ENCODE measurements at regions not wholly inside any gene's neighbourhood (a gene's known extent, or its start where the extent isn't known, plus 50 kb on each side); places are given as distances from the start of the nearest gene placed in this dataset.
"Not testable (repeated sequence)": the region's sequence is repeated elsewhere in the genome, so short reads cannot be mapped to it uniquely, and the experiment has no call there.

GRCh38 chr2:184993746-184994145, 395.4 kb downstream of the ZNF804A start:
- TF ChIP-seq CTCF (conservative IDR thresholded peaks at IDR 0.05; ENCODE audit: low read length): no peak
- no peak overlapping the region for H3K4me3 ChIP-seq (ENCODE audit: low read length)
- DNase-seq (ENCODE audit: low read depth): no peak

GRCh38 chr2:185006481-185006880, 408.2 kb downstream of the ZNF804A start:
- H3K4me3 ChIP-seq (ENCODE audit: low read length): no peak overlapping the region
- no peak for TF ChIP-seq CTCF (conservative IDR thresholded peaks at IDR 0.05; ENCODE audit: low read length)
- no peak for DNase-seq (ENCODE audit: low read depth)

DNA sequence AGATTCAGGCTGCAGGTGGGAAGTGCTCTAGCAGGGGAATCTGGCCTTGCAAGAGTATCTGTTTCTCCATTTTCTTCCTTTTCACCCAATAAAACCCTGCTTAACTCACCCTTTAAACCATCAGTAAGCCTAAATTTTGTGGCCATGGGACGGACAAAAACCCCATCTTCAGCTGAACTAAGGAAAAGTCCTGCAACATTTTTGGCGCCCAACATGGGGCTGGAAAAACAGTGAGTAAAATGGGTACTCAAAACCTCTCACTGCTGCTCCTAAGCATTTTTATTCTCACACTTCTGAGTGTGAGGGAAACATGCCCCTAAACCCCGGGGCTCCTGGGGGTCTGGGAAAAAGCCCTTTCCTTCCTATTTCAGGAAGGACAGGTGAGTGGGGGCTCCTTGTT, 414.3 kb downstream of the ZNF804A start:
- no peak overlapping the region for H3K4me3 ChIP-seq (ENCODE audit: low read length)
- TF ChIP-seq CTCF (conservative IDR thresholded peaks at IDR 0.05; ENCODE audit: low read length): no peak
- no peak for DNase-seq (ENCODE audit: low read depth)

GRCh38 chr2:185014076-185014475, 415.7 kb downstream of the ZNF804A start:
- no peak for TF ChIP-seq CTCF (conservative IDR thresholded peaks at IDR 0.05; ENCODE audit: low read length)
- no peak overlapping the region for H3K4me3 ChIP-seq (ENCODE audit: low read length)
- DNase-seq (ENCODE audit: low read depth): no peak

DNA sequence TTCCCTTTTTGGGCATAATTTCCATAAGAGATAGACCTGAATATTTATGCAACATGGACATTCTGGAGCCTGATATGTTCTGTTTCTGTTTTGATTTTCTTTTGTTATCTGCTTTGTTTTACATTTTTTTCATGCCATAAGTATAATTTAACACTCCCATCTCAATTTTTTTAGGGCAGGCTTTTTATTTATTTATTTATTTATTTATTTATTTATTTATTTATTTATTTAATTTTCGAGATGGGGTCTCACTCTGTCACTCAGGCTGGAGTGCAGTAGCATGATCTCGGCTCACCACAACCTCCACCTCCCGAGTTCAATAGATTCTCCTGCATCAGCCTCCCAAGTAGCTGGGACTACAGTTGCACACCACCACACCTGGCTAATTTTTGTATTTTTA, 427.6 kb downstream of the ZNF804A start:
- H3K4me3 ChIP-seq (ENCODE audit: low read length); DNase-seq (ENCODE audit: low read depth): not testable (repeated sequence)

DNA sequence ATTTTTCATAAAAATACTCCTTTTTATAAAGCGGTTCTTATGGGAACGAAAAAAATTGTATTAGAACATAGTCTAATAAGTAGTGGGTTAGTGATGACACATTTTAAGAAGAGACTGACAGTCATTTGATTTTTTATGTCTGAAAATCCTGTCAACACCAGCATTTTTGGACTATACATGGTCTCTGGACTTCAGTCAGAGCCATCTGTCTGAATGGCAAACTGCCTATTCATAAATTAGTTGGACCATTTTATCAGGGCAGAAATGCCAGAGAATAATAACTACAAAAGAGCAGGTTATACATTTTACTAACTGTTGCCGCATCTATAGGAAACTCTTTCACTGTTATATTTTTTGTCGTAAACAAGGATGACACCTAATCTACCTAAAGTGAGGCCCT, 437.6 kb downstream of the ZNF804A start:
- no peak for DNase-seq (ENCODE audit: low read depth)
- no peak for TF ChIP-seq CTCF (conservative IDR thresholded peaks at IDR 0.05; ENCODE audit: low read length)
- H3K4me3 ChIP-seq (ENCODE audit: low read length): no peak overlapping the region

DNA sequence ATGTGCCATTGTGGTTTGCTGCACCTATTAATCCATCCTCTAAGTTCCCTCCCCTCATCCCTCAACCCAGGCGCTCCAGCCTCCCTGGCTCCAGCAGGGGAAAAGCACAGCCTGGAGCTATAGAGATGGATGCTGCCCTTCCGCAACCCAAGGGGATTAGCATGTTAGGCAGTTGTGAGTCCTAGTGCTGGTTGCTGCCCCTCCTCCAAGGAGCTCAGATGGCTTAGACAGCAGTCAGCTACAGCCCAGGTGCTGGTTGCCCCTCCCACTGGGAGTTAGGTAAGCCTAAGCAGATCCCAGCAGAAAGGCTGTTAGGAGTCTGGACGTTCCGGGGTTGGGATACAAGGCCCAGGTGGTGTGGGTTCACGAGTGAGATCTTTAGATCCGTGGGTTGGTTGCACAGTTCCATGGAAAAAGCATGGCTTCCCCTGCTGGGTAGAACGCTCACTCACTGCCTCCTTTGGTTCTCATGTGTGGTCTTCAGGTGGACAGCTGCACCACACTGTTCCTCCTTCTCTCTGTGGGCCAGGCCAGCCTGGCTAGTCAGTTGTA, 446.1 kb downstream of the ZNF804A start:
- H3K4me3 ChIP-seq (ENCODE audit: low read length): no peak overlapping the region
- DNase-seq (ENCODE audit: low read depth): no peak
- TF ChIP-seq CTCF (conservative IDR thresholded peaks at IDR 0.05; ENCODE audit: low read length): no peak

DNA sequence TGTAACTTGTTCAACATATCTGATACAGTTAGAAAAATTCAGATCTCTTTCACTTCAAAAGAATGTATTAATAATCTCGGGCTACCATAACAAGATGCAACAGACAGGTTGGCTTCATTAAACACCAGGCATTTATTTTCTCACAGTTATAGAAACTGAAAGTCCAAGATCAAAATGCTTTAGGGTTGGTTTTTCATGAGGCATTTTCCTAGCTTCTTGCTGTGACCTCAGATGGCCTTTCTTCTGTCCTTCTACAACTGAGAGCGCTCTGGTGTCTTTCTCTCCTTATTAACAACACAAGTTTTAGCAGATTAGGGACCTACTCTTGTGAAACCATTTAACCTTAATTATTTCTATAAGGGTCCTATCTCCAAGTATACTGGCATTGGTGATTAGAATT, 452.5 kb downstream of the ZNF804A start:
- no peak for DNase-seq (ENCODE audit: low read depth)
- no peak for TF ChIP-seq CTCF (conservative IDR thresholded peaks at IDR 0.05; ENCODE audit: low read length)
- H3K4me3 ChIP-seq (ENCODE audit: low read length): no peak overlapping the region
